Inflammatory macrophage (primary cell): ENCODE measurements at regions not wholly inside any gene's neighbourhood (a gene's known extent, or its start where the extent isn't known, plus 50 kb on each side); places are given as distances from the start of the nearest gene placed in this dataset.

Experiments used
- DNase-seq, 2 donors: peaks; one replicate each; pipeline ENCODE4 v3.0.0-alpha.2; 2020 to 2022

GRCh38 chr3:22495241-22495640 is 707.9 kb upstream of the UBE2E2 start:
- no peak for DNase-seq

DNA sequence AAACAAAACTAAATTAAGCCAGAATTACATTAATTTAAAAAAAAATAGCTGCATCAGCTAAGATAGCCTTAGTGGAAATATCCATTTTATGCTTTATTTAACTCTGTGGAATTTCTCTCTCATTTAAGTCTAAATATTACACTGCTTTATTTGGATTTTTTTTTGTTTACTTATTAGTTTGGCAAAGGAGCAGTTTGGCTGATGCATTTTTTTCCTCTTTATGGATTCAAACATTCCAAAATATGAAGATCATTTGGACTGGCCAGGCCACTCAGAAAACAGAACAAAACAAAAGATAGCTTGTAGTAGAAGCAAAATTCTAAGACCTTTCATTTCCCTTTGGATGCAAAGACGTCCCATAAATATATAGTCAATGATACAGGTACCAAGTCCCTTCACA is 707.3 kb upstream of the UBE2E2 start:
- DNase-seq, result no peak

DNA sequence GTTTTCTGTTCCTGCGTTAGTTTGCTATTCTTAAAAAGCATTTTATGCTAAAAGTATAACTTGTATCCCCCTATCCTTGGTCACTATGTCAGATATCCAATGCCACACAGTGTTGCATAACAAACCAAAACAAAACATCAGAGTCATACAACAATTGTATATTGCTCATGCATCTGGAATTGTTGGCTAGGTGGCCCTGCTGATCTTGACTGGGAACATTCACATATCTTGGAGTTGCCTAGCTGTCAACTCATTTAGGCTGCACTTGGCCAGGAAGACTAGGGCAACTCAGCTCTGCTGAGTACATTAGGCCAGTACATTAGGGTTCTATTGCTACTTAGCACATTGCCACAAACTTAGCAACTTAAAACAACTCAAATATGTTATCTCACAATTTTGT is 706.5 kb upstream of the UBE2E2 start:
- no peak for DNase-seq

DNA sequence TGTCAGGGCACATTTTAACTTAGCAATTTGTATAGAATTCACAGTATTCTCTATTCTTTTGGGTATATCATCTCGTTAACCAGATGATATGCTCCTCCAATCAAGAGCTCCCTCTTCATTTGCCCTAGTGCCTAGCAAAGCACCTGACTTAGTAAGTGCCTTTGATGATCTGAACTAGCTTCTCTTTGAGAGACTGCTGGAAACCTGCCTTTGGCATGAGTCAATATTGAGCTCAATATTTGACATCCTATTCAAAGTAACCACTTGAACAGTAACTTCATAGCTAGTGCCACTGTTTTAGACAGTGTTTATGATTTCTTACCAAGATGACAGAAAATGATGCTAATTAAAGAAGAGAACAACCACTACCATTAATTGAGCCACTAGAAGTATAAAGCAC is 696.3 kb upstream of the UBE2E2 start:
- no peak for DNase-seq

DNA sequence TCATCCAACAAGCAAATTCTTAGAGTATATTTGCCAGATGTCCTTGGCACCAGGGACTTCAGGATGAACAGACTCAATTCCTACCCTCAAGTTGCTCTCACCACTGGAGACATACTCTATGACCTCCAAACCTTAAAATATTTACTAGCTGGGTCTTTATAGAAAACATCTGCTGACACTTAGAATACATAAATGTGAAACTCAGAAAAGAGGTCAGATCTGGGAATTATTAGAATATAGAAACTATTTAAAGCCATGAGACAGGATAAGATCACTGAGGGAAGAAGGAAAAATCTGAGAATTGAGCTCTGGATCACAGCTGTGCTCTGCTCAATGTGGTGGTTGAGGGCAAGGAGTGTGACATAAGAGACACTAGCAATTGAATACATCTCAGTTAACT is 695.4 kb upstream of the UBE2E2 start:
- no peak for DNase-seq

DNA sequence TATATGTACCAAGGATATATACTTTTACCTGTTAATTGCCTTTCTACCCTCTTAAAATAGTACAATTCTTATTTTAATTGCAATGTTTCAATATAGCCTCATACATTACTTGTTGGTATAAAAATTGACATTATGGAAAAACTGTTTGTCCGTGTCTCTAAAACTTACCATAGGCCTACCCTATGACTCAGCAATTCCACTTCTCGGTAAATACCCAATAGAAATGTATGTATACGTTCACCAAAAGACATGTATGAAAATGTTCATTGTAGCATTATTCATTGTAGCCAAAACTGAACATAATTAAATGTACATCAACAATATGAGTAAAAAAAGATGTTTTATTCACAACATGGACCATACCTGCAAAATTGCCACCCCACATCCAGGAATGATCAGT is 679.2 kb upstream of the UBE2E2 start:
- no peak for DNase-seq

GRCh38 chr3:22526266-22526837 is 676.8 kb upstream of the UBE2E2 start:
- DNase-seq, result no peak

- no peak for DNase-seq
Measured at GRCh38 chr3:22536541-22536940, 666.6 kb upstream of the UBE2E2 start.

GRCh38 chr3:22537560-22537959 is 665.6 kb upstream of the UBE2E2 start:
- DNase-seq, result no peak

- no peak for DNase-seq
Measured at GRCh38 chr3:22542311-22542710, 660.8 kb upstream of the UBE2E2 start.

DNA sequence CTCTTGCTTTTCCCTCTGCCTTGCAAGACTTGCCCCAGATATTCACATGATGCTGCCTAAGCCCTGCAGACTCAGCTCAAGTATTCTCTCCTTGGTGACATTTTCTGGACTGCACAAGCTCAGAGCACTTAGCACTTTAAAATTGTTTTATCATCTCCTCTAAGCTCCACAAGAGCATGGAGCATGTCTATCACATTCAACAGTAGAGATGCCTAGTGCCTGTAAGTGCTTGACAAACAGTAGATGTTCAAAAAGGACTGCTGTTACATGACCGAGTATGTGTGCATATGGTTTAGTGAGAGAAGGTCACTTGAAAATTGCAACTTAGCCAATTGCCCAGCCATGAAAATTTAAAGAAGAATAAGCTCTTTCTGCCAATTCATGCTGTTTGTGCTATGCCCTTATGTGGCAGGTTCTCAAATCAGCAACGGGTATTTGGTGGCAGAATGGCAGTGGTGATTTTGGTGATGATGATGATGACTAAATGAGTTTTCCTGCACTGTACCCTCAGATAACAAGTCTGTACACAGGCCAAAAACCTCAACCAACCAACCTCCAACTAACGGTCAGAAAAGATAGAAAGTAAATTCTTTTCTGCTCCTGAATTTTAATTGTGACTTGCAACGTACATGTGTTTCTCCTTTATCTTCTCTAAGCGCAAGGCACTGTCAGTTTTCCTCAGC is 647.2 kb upstream of the UBE2E2 start:
- DNase-seq, result no peak

GRCh38 chr3:22565393-22565792 is 637.7 kb upstream of the UBE2E2 start:
- no peak for DNase-seq

GRCh38 chr3:22568285-22568684 is 634.8 kb upstream of the UBE2E2 start:
- DNase-seq, result no peak

- DNase-seq, result no peak
Measured at GRCh38 chr3:22569570-22569969, 633.6 kb upstream of the UBE2E2 start.

GRCh38 chr3:22581007-22581406 is 622.1 kb upstream of the UBE2E2 start:
- no peak for DNase-seq

DNA sequence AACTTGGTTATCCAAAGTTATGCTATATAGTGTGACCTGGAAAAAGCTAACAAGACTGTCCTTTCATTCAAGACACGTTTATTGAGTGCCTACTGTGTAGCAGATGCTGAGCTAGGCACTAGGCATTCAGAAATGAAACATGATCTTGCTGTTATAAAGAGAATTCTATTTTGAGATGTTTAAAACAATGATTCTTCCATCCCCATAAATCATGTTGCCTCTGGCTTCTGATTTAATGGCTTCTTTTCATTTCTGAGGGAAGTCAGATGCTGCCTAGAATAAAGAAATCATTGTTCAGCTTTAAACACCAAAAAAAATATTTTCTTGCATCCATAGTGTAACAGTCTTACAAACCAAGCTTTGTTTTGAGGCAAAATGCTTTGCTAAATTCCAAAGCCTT is 620.9 kb upstream of the UBE2E2 start:
- no peak for DNase-seq

DNA sequence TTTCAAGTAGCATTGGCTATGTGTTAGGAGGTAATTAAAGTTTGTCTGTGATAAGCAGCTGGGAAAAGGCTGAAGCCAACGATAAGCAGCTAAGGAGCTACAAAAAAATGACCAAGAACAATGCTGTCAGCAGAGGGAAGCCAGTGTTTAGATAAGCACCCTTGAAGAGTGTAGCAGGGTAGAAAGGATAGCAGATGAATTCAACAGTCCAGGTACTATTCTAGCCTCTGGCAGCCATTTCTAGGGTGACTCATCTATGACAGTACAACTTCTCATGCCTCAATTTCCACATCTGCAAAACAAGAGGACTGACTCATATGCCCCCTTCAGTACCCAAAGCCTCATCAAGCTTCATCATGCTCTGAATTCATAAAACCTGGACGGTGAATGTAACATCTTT is 617.6 kb upstream of the UBE2E2 start:
- DNase-seq, result no peak

GRCh38 chr3:22585911-22586310 is 617.2 kb upstream of the UBE2E2 start:
- no peak for DNase-seq

GRCh38 chr3:22587446-22587845 is 615.7 kb upstream of the UBE2E2 start:
- DNase-seq, result no peak

DNA sequence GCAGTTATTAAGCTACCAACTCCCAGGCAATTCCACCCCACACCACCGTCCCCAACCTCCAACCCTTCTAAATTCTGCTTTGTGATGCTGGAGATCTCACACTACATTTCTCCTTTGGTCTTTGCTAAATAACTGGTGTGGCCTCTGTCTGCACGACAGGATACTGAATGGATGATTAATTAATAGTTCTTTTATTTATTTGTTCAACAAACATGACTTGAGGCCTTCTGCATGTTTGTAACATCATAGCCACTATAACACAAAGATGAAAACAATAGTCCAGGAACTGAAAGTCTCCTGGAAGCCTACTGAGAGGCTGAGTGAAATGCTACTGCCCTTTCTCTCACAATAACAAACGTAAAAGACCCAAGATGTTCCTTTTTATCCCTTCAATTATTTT is 609.5 kb upstream of the UBE2E2 start:
- no peak for DNase-seq

- DNase-seq, result no peak
Measured at GRCh38 chr3:22594990-22595389, 608.1 kb upstream of the UBE2E2 start.

GRCh38 chr3:22606461-22606860 is 596.7 kb upstream of the UBE2E2 start:
- DNase-seq, result no peak

DNA sequence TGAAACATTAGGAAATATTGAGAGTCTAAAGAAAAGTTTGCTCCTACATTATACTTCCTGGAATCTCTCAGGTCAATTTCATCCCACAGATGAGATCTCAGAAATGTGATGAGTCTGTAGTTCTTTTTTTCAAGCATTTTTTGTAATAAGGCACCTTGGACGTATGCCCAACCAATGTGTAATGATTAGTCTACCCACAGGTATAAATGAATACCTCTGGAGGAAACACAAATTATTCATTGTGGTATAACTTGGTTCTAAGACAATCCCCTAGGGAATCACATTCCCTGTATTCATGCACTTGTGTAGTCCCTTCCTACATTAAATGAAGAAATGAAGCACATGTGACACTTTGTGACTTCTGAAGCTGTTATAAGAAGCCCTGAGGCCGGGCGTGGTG is 596.2 kb upstream of the UBE2E2 start:
- no peak for DNase-seq

GRCh38 chr3:22608093-22608492 is 595.0 kb upstream of the UBE2E2 start:
- DNase-seq, result no peak

DNA sequence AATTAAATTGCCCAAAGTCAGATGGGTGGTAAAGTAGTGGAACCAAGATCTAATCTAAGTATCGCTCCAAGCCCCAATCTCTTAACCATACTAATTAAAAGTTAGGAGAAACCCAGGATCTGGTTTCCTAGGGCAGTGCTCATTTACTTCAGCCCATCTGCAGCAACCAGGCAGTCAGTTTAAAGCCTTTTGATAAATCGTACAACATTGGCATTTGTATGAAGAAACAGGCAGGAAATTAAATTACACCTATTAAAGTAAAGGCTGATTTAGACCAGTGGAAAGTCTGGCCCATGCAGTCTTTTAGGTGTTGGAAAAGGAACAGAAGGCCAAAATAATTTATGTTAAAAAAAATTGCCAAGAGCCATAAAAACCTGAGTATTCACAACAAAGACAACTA is 594.4 kb upstream of the UBE2E2 start:
- DNase-seq, result no peak
